Neuronal stem cell (in vitro differentiated cells): ENCODE measurements at regions not wholly inside any gene's neighbourhood (a gene's known extent, or its start where the extent isn't known, plus 50 kb on each side); places are given as distances from the start of the nearest gene placed in this dataset.

ENCODE experiments used
- DNase-seq: peaks from one replicate; pipeline ENCODE4 v3.0.0-alpha.2; 2013; ENCODE audit warnings: low spot score
- H2AFZ ChIP-seq: one replicate; pipeline ENCODE4 v1.6.1; 2013; ENCODE audit warnings: mild to moderate bottlenecking, low read length, inconsistent platforms
- H2AK5ac ChIP-seq: 2 replicates; pipeline ENCODE4 v1.6.1; 2013; ENCODE audit warnings: low read depth, mild to moderate bottlenecking, inconsistent platforms, low read length, moderate library complexity, mixed read lengths
- H2BK120ac ChIP-seq: 2 replicates; pipeline ENCODE4 v1.6.1; 2013; ENCODE audit warnings: low read depth, mild to moderate bottlenecking, inconsistent platforms, low read length, moderate library complexity, mixed read lengths
- H2BK12ac ChIP-seq: one replicate; pipeline ENCODE4 v1.6.1; 2013; ENCODE audit warnings: low read length, inconsistent platforms
- H2BK15ac ChIP-seq: 2 replicates; pipeline ENCODE4 v1.6.1; 2013; ENCODE audit warnings: mild to moderate bottlenecking, low read length, inconsistent platforms, mixed read lengths
- H2BK5ac ChIP-seq: one replicate; pipeline ENCODE4 v1.6.1; 2013; ENCODE audit warnings: inconsistent platforms, mild to moderate bottlenecking, low read length, moderate library complexity
- H3K14ac ChIP-seq: one replicate; pipeline ENCODE4 v1.6.1; 2013; ENCODE audit warnings: low read length, inconsistent platforms
- H3K18ac ChIP-seq: 2 replicates; pipeline ENCODE4 v1.6.1; 2013; ENCODE audit warnings: low read length, inconsistent platforms
- H3K23ac ChIP-seq: 2 replicates; pipeline ENCODE4 v1.6.1; 2013; ENCODE audit warnings: low read depth, mild to moderate bottlenecking, mixed read lengths, low read length, inconsistent platforms; ENCODE audit not compliant: poor library complexity
- H3K27ac ChIP-seq: replicated peaks from 3 replicates; pipeline ENCODE4 v1.5.1; 2013; ENCODE audit warnings: low read length, inconsistent platforms
- H3K27me3 ChIP-seq, 3 experiments: 2 replicates each; pipeline ENCODE4 v1.6.1; 2013; ENCODE audit warnings: low read length in 3 of 3, mild to moderate bottlenecking in 2 of 3, inconsistent platforms in 1 of 3, low read depth in 1 of 3, mixed read lengths in 1 of 3, moderate library complexity in 1 of 3; ENCODE audit not compliant: control insufficient read depth in 3 of 3, insufficient read depth in 3 of 3
- H3K36me3 ChIP-seq, 2 donors: replicated peaks in 1 of 2; 2 replicates each; pipeline ENCODE4 v1.6.1; 2013; ENCODE audit warnings: low read length in 2 of 2; ENCODE audit not compliant: control insufficient read depth in 2 of 2, insufficient read depth in 2 of 2
- H3K4ac ChIP-seq: 2 replicates; pipeline ENCODE4 v1.6.1; 2013; ENCODE audit warnings: inconsistent platforms, mild to moderate bottlenecking, low read length, moderate library complexity
- H3K4me1 ChIP-seq, 2 donors: 1 replicate in 1 of 2; 2 replicates in 1 of 2; pipeline ENCODE4 v1.6.1; 2013; ENCODE audit warnings: low read length in 2 of 2, low read depth in 1 of 2; ENCODE audit not compliant: control insufficient read depth in 2 of 2, insufficient read depth in 1 of 2
- H3K4me2 ChIP-seq: one replicate; pipeline ENCODE4 v1.6.1; 2013; ENCODE audit warnings: mild to moderate bottlenecking, low read length, inconsistent platforms; ENCODE audit not compliant: insufficient read depth, poor library complexity, severe bottlenecking
- H3K4me3 ChIP-seq, 2 donors: 2 replicates each; pipeline ENCODE4 v1.5.1; 2013; ENCODE audit warnings: low read length in 2 of 2, mild to moderate bottlenecking in 2 of 2, inconsistent platforms in 1 of 2, moderate library complexity in 1 of 2
- H3K79me1 ChIP-seq: one replicate; pipeline ENCODE4 v1.6.1; 2013; ENCODE audit warnings: low read depth, mild to moderate bottlenecking, inconsistent platforms, low read length, moderate library complexity
- H3K9ac ChIP-seq: one replicate; pipeline ENCODE4 v1.6.1; 2013; ENCODE audit warnings: mild to moderate bottlenecking, low read depth, low read length, inconsistent platforms; ENCODE audit not compliant: poor library complexity
- H3K9me3 ChIP-seq, 2 donors: replicated peaks in 1 of 2; 2 replicates each; pipeline versions ENCODE3 to v1.6.1; 2013; ENCODE audit warnings: low read length in 2 of 2, mild to moderate bottlenecking in 2 of 2, inconsistent platforms in 1 of 2, low read depth in 1 of 2, mixed read lengths in 1 of 2, moderate library complexity in 1 of 2; ENCODE audit not compliant: control insufficient read depth in 2 of 2, insufficient read depth in 1 of 2
- H4K8ac ChIP-seq: one replicate; pipeline ENCODE4 v1.6.1; 2013; ENCODE audit warnings: low read depth, mild to moderate bottlenecking, inconsistent platforms, low read length, moderate library complexity
- H4K91ac ChIP-seq: one replicate; pipeline ENCODE4 v1.6.1; 2013; ENCODE audit warnings: low read length, low read depth, mild to moderate bottlenecking, inconsistent platforms; ENCODE audit not compliant: poor library complexity
- WGBS, 2 donors: extraction: QIAGEN DNeasy Blood & Tissue Kit; methylation state at CpG; one replicate each; pipeline ENCODE4 v1.1.7; 2013; ENCODE audit warnings: missing lambda C conversion rate in 2 of 2, mixed read lengths in 1 of 2; ENCODE audit not compliant: insufficient read length in 2 of 2, insufficient replicate concordance in 1 of 2; ENCODE audit errors: extremely low coverage in 2 of 2; 5-methylcytosine and 5-hydroxymethylcytosine counted together

DNA sequence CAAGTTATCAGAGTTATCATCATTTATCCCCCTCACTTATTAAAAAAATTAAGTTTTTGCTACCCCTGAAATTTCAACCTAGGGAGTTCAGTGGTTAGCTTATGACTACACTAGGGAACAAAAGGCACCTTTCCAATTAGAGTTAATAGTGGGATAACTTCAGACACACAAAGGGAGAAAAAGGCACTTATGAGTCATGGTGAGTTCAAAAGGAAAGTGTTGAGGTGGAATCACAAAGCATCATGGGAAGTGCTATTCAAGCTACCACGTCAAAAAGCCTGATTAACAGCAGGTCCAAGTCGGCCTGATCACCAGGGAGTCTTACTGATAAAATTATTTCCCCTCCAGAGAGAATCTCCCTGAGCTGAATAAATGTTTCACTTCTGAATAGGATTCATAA lies 165.7 kb downstream of the C7orf25 start:
- no peak overlapping the region for H3K4me3 ChIP-seq
- H2BK12ac ChIP-seq: no peak overlapping the region
- no peak for DNase-seq
- no peak overlapping the region for H3K27ac ChIP-seq
- no peak overlapping the region for H4K8ac ChIP-seq
- no peaks in the 10 kb centered on the region for H3K79me1 ChIP-seq
- no peak overlapping the region for H2BK5ac ChIP-seq
- no peak overlapping the region for H3K9ac ChIP-seq
- H3K27me3 ChIP-seq: no peaks in the 10 kb centered on the region
- H3K4me2 ChIP-seq: no peak overlapping the region
- no peaks in the 10 kb centered on the region for H3K36me3 ChIP-seq
- H3K4ac ChIP-seq: no peak overlapping the region
- WGBS, 2 donors: no CpG with 5 or more reads among the region's 2 CpGs
- H3K18ac ChIP-seq: no peak overlapping the region
- H2BK120ac ChIP-seq: no peak overlapping the region
- H3K4me1 ChIP-seq: peaks cover 0 to 13% of the 10 kb centered on the region in 2 donors
- no peak overlapping the region for H3K14ac ChIP-seq
- no peak overlapping the region for H2AFZ ChIP-seq
- H2BK15ac ChIP-seq: no peak overlapping the region
- H2AK5ac ChIP-seq: no peak overlapping the region
- H3K23ac ChIP-seq: no peak overlapping the region
- H3K9me3 ChIP-seq: no peaks in the 10 kb centered on the region
- H4K91ac ChIP-seq: no peak overlapping the region

DNA sequence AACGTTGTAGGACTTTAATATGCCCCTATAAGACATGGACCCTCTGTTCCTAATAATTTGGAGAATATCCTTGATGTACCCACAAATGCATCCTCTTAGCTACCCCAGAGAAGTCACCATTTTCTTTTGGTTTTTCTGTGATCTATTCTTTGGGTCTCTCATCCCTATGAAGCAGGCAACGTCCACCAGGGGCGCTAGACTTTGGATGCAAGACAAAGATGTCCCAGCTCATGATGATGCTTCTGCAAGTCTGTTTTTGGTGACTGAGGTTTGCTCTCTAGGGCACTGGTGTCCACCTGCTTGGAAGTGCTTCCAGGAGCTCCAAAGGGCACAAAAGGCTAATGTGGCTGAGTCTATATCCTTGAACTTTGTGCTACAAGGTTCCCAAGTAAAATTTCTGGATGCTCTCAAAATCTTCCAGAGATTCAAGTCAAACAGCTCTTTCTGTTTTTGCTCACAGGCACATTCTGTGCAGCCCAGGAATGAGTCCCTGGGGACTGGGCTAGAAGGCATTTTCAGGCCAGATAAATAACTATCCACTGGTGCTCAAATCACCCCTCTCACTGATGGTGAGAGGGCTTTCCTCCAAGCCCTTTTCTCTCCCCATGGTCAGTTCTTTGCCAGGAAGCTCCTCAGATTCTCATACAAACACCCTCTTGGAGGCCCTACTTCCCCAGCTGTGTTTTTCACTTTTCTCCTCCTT lies 166.4 kb downstream of the C7orf25 start:
- Histone ChIP-seq H4K91ac (no peak overlapping the region), H3K23ac (no peak overlapping the region), H3K14ac (no peak overlapping the region), H3K18ac (no peak overlapping the region), H3K4ac (no peak overlapping the region), H4K8ac (no peak overlapping the region), H3K4me3 (no peak overlapping the region), H2AFZ (no peak overlapping the region), H2BK15ac (no peak overlapping the region), H3K79me1 (no peaks in the 10 kb centered on the region), H3K27ac (no peak overlapping the region), H3K27me3 (no peaks in the 10 kb centered on the region), H3K4me2 (no peak overlapping the region), H2BK5ac (no peak overlapping the region), H2BK12ac (no peak overlapping the region), H3K36me3 (no peaks in the 10 kb centered on the region), H2AK5ac (no peak overlapping the region), H3K9me3 (no peaks in the 10 kb centered on the region), H2BK120ac (no peak overlapping the region), H3K4me1 (peaks cover 0 to 9% of the 10 kb centered on the region in 2 donors), H3K9ac (no peak overlapping the region)
- no peak for DNase-seq
- WGBS, 2 donors: no CpG with 5 or more reads among the region's 3 CpGs

DNA sequence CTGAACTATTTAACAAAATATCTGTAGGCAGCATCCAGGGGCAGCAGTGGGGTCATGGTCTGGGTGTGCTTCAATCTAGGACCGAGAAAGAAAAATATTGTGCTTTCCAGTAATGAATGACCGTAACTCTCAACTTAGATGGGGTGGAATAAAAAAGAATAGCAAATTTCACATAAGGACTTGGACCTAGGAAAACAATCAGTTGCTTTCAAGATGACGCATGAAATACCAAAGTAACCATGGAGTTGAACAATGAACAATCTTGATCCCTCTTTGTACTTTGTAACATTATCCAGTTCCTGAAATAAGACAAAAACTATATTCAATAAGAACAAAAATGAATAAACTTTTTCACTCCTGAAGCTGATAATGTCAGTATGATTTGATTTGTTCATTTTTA lies 167.1 kb downstream of the C7orf25 start:
- no peak overlapping the region for H4K8ac ChIP-seq
- no peak overlapping the region for H3K4ac ChIP-seq
- H3K27me3 ChIP-seq: no peaks in the 10 kb centered on the region
- H2AFZ ChIP-seq: no peak overlapping the region
- no peak overlapping the region for H3K9ac ChIP-seq
- H3K4me3 ChIP-seq: no peak overlapping the region
- H3K4me1 ChIP-seq: peaks cover 0 to 5% of the 10 kb centered on the region in 2 donors
- H2BK15ac ChIP-seq: no peak overlapping the region
- no peak overlapping the region for H3K4me2 ChIP-seq
- no peak for DNase-seq
- no peak overlapping the region for H2AK5ac ChIP-seq
- no peak overlapping the region for H3K18ac ChIP-seq
- no peak overlapping the region for H3K27ac ChIP-seq
- no peak overlapping the region for H3K14ac ChIP-seq
- H3K9me3 ChIP-seq: no peaks in the 10 kb centered on the region
- no peaks in the 10 kb centered on the region for H3K36me3 ChIP-seq
- no peak overlapping the region for H3K23ac ChIP-seq
- WGBS, 2 donors: no CpG with 5 or more reads among the region's 3 CpGs
- H4K91ac ChIP-seq: no peak overlapping the region
- no peak overlapping the region for H2BK5ac ChIP-seq
- H2BK12ac ChIP-seq: no peak overlapping the region
- H3K79me1 ChIP-seq: no peaks in the 10 kb centered on the region
- no peak overlapping the region for H2BK120ac ChIP-seq

DNA sequence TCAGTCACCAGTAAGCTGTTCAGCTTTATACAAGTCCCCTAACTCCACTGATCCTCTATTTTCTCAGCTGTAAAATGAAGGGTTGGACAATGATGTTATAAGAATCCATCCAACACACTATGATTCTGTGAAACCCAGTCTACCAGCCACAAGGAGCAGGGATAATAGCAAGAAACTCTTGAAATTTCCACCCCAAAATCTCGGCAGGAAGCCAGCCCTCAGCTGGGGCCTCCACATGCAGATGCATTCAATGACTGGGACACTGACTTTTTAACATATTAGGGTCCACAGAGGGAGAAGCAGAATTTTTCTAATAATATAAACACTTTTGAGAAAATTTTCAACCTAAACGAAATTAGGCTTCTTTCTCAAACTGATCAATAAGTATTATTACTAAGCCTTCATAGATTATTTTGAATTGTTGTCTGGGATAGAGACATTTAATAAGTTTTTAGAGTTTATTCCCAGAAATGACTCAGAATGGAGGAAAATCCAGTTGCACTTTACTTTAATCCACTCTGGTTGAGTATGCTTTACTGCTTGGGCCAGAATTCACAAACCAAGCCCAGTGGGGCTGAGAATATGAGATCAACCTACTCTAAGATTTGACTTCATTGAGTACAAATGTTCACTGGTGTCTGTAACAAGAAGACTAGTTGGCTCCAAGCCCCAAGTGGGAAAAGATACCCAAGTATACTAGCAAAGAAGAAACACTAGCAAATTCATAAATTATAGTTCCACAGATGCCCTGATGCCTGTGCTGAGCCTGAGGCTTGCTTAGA lies 168.6 kb downstream of the C7orf25 start:
- no peak for DNase-seq
- Histone ChIP-seq H3K18ac (no peak overlapping the region), H2BK5ac (no peak overlapping the region), H3K27ac (no peak overlapping the region), H3K9me3 (no peaks in the 10 kb centered on the region), H2BK15ac (no peak overlapping the region), H3K14ac (no peak overlapping the region), H3K9ac (no peak overlapping the region), H3K79me1 (no peaks in the 10 kb centered on the region), H3K27me3 (no peaks in the 10 kb centered on the region), H4K91ac (no peak overlapping the region), H3K4ac (no peak overlapping the region), H3K4me2 (no peak overlapping the region), H3K23ac (no peak overlapping the region), H2AK5ac (no peak overlapping the region), H2AFZ (peak overlapping the region; percentile 37), H2BK12ac (no peak overlapping the region), H3K4me3 (no peak overlapping the region), H2BK120ac (no peak overlapping the region), H3K4me1 (peaks cover 0 to 5% of the 10 kb centered on the region in 2 donors), H3K36me3 (no peaks in the 10 kb centered on the region), H4K8ac (no peak overlapping the region)
- no CpG with 5 or more reads among the region's 2 CpGs for WGBS, 2 donors
